HCT116 (cell line): ENCODE measurements at regions not wholly inside any gene's neighbourhood (a gene's known extent, or its start where the extent isn't known, plus 50 kb on each side); places are given as distances from the start of the nearest gene placed in this dataset.

Experiments
- ATF3 ChIP-seq: IDR thresholded peaks from 2 replicates; pipeline ENCODE4 v1.6.1; 2012
- CTCF ChIP-seq, 3 experiments: fragments of 200-600 bp in 1 of 3; sonication (generic) in 1 of 3; IDR thresholded peaks in 2 of 3; conservative IDR thresholded peaks in 1 of 3; 2 replicates each; pipeline ENCODE4 v1.5.1; 2012 to 2017; ENCODE audit warnings: low read depth in 2 of 3, low read length in 2 of 3, antibody characterized with exemption in 1 of 3, borderline replicate concordance in 1 of 3, control low read depth in 1 of 3, mild to moderate bottlenecking in 1 of 3, mixed read lengths in 1 of 3, mixed run types in 1 of 3, moderate library complexity in 1 of 3; ENCODE audit not compliant: insufficient read depth in 1 of 3
- ELF1 ChIP-seq: IDR thresholded peaks from 2 replicates; pipeline ENCODE4 v1.6.1; 2012; ENCODE audit warnings: low read depth, borderline replicate concordance
- MAX ChIP-seq: IDR thresholded peaks from 2 replicates; pipeline ENCODE4 v1.6.1; 2012
- POLR2A ChIP-seq: IDR thresholded peaks from 2 replicates; pipeline ENCODE4 v1.7.0; 2011; ENCODE audit warnings: borderline replicate concordance; ENCODE audit not compliant: insufficient read depth, insufficient read length; ENCODE audit errors: extremely low read depth
- RAD21 ChIP-seq: IDR thresholded peaks from 2 replicates; pipeline ENCODE4 v1.6.1; 2012; ENCODE audit warnings: low read depth, mild to moderate bottlenecking
- REST ChIP-seq: IDR thresholded peaks from 2 replicates; pipeline ENCODE4 v1.6.1; 2012; ENCODE audit warnings: low read depth
- SP1 ChIP-seq: IDR thresholded peaks from 2 replicates; pipeline ENCODE4 v1.6.1; 2012; ENCODE audit warnings: low read depth
- ZFX ChIP-seq: fragments of 450-650 bp; IDR thresholded peaks from 2 replicates; pipeline ENCODE4 v1.6.1; 2017

GRCh38 chr3:180776433-180776832, 97.1 kb upstream of the CCDC39 start:
- no peak for TF ChIP-seq RAD21
- TF ChIP-seq CTCF (IDR thresholded peaks at IDR 0.05 in 2 of 3, conservative IDR thresholded peaks at IDR 0.05 in 1 of 3; ENCODE audit: borderline replicate concordance in 1 of 3, insufficient read depth in 1 of 3, low read depth in 2 of 3, low read length in 2 of 3) = no peak
- TF ChIP-seq REST = no peak
- no peak for TF ChIP-seq ZFX
- no peak for TF ChIP-seq POLR2A
- no peak for TF ChIP-seq ATF3
- no peak for TF ChIP-seq MAX
- TF ChIP-seq ELF1 = no peak
- no peak for TF ChIP-seq SP1
